ENCODE measurements at regions not wholly inside any gene's neighbourhood (a gene's known extent, or its start where the extent isn't known, plus 50 kb on each side); places are given as distances from the start of the nearest gene placed in this dataset.

DNA sequence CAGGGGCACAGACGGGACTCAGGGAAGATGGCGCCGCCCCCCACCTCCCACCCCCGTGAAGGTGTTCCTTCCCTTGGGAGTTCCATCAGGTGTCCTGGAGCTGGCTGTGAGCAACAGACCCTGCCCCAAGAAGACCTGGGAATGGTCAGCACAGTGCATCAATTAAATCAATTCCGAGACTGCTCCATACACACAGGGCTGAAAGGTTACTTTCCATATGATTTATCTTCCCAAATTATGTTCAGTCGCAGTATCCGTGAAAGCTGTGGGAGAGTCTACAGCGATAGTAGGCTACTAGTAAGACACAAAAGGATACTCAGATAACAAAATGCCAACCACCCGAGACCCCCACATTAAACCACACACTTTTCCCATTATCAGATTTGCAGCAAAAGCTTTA lies 71.8 kb upstream of the PABPC3 start:
- TF ChIP-seq, protein P1, sequence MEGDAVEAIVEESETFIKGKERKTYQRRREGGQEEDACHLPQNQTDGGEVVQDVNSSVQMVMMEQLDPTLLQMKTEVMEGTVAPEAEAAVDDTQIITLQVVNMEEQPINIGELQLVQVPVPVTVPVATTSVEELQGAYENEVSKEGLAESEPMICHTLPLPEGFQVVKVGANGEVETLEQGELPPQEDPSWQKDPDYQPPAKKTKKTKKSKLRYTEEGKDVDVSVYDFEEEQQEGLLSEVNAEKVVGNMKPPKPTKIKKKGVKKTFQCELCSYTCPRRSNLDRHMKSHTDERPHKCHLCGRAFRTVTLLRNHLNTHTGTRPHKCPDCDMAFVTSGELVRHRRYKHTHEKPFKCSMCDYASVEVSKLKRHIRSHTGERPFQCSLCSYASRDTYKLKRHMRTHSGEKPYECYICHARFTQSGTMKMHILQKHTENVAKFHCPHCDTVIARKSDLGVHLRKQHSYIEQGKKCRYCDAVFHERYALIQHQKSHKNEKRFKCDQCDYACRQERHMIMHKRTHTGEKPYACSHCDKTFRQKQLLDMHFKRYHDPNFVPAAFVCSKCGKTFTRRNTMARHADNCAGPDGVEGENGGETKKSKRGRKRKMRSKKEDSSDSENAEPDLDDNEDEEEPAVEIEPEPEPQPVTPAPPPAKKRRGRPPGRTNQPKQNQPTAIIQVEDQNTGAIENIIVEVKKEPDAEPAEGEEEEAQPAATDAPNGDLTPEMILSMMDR (IDR thresholded peaks at IDR 0.05; ENCODE audit: low read depth, low read length, missing control alignments): no peak
- in situ Hi-C loops (cut with HindIII; ENCODE audit: low sequenced_read_pairs): no loop called here
- H3K4me3 ChIP-seq (ENCODE audit: low read depth, low read length): no peak overlapping the region
- DNase-seq (ENCODE audit: low read depth): no peak

DNA sequence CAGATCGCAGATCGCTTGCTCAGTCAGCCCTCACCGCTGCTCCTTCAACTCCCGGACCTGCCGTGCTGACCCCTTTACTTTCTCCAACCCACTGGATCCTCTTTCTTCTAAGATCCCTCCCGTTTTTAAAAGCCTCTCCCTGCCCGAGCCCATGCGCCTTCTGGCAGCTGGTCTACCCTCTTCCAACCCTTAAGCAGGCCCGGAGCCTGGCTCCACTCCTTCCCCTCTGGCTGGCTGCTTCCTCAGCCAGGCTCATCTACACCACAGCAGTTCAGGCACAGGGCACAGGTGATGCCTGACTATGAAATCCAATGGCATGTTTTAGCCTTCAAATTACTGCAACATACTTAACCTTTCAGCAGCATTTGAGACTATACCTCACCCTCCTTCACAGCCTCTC lies 63.8 kb upstream of the PABPC3 start:
- TF ChIP-seq, protein P1 (IDR thresholded peaks at IDR 0.05; ENCODE audit: low read depth, low read length, missing control alignments): no peak
- DNase-seq (ENCODE audit: low read depth): no peak
- no peak overlapping the region for H3K4me3 ChIP-seq (ENCODE audit: low read depth, low read length)
- in situ Hi-C loops (cut with HindIII; ENCODE audit: low sequenced_read_pairs): no loop called here

DNA sequence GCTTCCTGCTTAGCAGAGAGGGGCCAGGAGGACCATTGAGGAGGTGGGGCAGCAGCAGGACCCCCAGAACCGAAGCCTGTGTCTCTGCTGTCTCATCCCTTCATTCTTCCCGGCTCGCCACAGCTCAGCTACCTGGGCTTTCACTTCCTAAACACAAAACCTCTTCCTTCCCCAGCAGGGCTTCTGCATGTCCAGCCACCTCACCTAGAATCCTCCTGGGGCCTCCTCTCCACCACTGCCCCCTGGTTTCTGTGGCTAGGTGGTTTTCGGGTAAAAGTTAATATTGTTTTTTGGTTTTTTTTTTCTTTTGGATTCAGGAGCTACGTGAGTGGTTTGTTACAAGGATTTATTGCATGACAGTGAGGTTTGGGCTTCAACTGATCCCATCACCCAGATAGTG lies 61.8 kb upstream of the PABPC3 start:
- TF ChIP-seq, protein P1 (IDR thresholded peaks at IDR 0.05; ENCODE audit: low read depth, low read length, missing control alignments): no peak
- no peak overlapping the region for H3K4me3 ChIP-seq (ENCODE audit: low read depth, low read length)
- no peak for DNase-seq (ENCODE audit: low read depth)
- in situ Hi-C loops (cut with HindIII; ENCODE audit: low sequenced_read_pairs): no loop called here

DNA sequence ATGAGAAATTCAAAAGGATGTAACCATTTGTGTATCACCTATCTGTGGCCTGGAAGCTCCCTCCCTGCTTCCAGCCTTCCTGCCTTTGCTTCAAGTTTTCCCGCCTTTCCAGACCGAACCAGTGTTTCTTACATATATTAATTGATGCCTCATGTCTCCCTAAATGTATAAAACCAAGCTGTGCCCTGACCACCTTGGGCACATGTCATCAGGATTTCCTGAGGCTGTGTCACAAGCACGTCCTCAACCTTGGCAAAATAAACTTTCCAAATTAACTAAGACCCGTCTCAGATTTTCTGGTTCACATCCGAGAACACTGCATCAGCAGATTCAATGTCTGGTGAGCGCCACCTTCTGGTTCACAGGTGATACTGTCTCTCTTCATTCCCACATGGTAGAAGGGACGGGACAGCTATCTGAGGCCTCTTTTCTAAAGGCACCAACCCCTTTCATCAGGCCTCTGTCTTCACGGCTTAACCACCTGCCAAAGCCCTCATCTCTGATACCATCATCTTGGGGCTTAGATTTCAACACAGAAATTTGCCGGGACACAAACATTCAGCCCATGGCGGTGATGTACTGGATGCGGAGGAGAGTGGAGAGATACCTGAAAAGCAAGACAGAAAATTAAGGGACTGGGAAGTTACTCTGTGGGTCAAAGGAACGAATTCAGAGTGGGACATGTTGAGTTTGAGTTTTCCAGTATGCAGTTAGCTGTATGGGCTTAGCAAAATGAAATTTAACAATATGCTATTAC lies 58.7 kb upstream of the PABPC3 start:
- peak; percentile 43 for DNase-seq (ENCODE audit: low read depth)
- TF ChIP-seq, protein P1 (IDR thresholded peaks at IDR 0.05; ENCODE audit: low read depth, low read length, missing control alignments): peak; percentile 87
- in situ Hi-C loops (cut with HindIII; ENCODE audit: low sequenced_read_pairs): no loop called here
- H3K4me3 ChIP-seq (ENCODE audit: low read depth, low read length): no peak overlapping the region

DNA sequence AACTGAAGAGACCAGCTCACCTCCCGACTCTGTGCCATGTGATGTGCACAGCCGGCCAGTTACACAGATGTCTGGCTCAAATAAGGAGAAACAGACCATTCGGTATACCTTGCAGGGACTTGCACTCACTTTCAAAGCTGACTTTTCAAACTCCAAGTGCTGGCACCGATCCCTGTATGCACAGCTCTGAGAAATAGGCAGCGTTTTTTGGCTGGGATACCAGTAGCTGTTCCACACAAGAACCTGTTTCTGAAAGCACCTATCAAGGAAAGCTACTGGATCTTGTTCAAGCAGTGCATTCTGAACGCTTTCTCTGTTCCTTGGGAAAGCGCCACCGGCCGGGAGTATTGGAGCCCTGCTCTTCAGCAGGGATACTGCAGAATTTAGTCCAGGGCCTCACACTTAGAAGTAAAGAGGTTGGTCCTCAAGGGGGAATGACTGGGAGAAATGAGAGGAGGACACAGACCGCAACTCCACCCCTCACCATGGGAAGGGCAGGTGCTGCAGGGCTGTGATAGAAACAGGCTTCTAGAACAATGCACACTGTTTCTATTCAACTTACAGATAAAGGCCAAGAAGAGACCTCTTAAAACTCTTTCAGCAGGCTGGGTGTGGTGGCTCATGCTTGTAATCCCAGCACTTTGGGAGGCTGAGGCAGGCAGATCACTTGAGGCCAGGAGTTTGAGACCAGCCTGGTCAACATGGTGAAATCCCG lies 53.6 kb upstream of the PABPC3 start:
- TF ChIP-seq, protein P1 (IDR thresholded peaks at IDR 0.05; ENCODE audit: low read depth, low read length, missing control alignments): no peak
- no peak for DNase-seq (ENCODE audit: low read depth)
- in situ Hi-C loops (cut with HindIII; ENCODE audit: low sequenced_read_pairs): no loop called here
- H3K4me3 ChIP-seq (ENCODE audit: low read depth, low read length): no peak overlapping the region

DNA sequence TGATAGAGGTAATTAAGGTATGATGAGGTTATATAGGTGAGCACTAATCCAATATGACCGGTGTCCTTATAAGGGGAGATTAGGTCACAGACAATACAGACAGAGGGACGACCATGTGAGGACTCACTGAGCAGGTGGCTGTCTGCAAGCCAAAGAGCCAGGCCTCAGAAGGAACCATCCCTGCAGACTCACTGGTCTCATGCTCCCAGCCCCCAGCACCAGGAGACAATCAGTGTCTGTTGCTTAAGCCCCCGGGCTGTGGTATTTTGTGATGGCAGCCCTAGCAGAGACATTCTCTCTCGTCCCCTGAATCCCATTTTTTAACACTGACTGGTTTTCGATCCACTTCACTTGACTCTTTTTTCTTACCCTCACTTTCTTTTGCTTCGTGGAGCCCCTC lies 51.9 kb upstream of the PABPC3 start:
- no peak for DNase-seq (ENCODE audit: low read depth)
- in situ Hi-C loops (cut with HindIII; ENCODE audit: low sequenced_read_pairs): no loop called here
- H3K4me3 ChIP-seq (ENCODE audit: low read depth, low read length): no peak overlapping the region
- TF ChIP-seq, protein P1 (IDR thresholded peaks at IDR 0.05; ENCODE audit: low read depth, low read length, missing control alignments): no peak

Data from astrocyte of the cerebellum (primary cell).